TTC549 (cell line): ENCODE measurements at regions not wholly inside any gene's neighbourhood (a gene's known extent, or its start where the extent isn't known, plus 50 kb on each side); places are given as distances from the start of the nearest gene placed in this dataset.

Experiments used
- FAIRE-seq: peaks from 2 replicates; lab custom pipeline; 2012; peaks lifted over from hg19 to GRCh38; lab: Jason Lieb, UNC

DNA sequence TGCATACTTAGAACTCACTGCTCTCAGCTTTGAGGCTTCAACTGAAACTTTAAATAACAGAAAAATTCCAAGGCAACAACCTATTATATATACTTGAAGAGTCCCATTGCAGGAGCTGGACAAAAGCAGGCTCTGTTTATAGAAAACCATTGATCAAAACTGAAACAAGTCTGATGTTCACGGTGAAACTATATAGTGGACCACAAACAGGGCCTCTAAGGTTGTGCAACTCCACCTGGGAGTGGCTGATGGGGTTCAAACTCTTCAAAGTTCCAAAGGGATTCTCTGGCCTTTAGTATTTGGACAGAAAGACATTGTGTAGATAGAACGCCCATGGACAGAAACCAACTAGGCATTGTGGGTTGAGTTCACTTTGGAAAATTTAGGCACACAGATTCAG, 140.3 kb downstream of the ZC3H11B start:
- FAIRE-seq, result no peak

DNA sequence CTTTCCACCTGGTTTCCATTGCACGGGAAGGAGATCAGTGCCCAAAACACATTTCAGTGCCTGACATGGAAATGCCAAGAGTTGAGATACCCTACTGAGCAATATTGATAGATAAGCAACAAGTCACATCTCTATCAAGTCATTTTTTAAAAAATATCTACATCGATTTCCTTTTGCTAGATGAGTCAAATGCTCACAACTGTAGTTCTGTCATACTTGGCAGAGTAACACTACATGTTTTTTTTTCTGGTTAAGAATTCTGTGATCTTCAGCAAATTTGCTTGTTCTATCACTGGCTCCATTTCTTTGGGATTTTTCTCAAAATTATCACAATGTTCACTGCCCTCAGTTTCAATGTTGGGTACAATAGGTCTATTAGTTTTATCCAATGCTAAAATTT, 145.4 kb downstream of the ZC3H11B start:
- no peak for FAIRE-seq

DNA sequence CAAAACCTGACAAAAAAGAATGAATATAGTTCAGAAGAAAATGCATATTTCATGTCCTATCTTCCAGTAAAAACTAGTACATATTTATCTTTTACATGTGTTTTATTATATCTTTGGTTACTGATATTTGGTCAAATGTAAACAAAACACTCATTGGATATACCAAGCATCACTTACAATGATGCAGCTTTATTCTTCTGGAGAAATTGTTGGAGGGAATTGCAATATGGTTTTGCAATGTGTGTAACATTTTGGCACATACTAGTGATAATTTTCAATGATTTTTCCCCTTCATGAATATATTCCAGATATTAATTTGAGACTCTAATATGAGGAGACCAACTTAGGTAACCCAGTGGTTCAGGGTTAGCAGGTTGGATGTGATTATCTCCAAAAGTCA, 146.1 kb downstream of the ZC3H11B start:
- no peak for FAIRE-seq

DNA sequence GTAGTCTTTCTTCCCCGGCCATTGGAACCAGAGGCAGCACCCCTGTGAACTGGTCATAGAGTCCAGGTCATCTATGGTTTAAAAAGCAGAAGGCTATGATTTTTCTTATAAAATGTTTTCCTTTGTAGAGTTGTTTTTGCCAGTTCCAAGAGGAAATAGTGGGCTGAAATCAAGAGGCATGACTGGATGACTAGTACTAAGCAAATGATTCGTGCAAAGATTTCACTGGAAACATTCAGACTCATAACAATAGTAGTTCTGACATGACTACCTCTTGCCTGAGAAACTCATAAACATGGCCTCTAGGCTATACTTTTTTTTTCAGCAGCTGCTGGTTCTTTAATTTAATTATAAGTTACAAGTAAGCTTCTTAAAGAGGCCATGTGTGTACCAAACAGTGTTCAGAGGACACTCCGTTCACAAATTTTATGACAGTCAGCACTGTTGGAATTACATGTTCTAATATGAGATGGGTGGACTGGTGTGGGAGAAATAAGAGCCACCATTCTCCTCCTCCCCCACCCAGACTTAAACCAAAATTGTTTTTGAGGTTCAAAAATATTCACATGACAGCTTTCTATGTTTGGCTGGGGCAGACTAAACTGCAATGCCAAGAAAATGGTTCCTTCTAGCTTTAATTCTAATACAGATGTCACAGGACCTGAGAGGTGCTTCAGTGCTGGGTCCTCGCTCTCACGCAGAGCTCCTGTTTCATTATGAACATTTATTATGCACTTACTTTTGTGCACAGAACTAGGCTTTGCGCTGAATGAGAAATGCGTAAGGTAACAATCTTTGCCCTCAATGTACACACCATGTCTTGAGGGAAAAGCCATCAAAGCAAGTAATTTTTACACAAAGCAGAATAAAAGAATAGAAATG, 147.5 kb downstream of the ZC3H11B start:
- FAIRE-seq, result no peak

DNA sequence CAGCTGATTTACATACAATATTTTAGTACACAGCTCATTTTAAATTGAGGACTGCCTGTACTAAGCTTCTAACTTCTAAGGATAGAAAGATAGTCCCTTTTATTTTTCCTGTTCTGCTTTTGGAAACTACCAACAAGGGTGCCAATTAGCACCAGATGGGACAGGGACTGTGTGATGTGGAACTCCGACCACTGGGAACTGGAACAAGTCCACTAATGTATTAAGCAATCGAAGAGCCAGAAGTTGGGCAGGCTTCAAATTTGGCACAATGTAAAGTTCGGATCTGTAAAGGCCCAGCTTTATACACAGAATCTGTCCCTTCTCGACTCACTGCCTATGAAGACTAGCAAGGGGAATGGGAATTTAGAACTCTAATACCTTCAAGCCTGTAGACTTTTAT, 149.3 kb downstream of the ZC3H11B start:
- no peak for FAIRE-seq

DNA sequence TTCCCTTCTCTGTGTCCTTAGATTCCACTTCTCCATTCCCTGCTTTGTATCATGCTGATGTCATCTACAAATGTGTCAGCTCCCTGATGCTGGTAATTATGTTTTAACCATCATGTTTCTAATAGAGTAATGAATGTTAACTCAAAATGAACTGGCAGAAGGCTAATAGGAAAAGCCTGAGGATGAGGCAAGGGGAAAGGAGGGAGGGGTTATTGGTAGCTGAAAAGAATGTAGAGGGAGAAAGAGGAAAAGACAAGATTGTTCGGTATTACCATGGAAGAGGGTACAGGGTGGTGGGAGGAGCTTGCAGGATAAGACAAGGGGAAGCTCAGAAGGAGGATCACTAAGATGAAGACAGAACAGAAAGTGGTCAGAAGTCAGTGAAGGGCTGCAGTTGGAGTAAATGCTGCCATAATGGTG, 150.9 kb downstream of the ZC3H11B start:
- FAIRE-seq, result no peak

DNA sequence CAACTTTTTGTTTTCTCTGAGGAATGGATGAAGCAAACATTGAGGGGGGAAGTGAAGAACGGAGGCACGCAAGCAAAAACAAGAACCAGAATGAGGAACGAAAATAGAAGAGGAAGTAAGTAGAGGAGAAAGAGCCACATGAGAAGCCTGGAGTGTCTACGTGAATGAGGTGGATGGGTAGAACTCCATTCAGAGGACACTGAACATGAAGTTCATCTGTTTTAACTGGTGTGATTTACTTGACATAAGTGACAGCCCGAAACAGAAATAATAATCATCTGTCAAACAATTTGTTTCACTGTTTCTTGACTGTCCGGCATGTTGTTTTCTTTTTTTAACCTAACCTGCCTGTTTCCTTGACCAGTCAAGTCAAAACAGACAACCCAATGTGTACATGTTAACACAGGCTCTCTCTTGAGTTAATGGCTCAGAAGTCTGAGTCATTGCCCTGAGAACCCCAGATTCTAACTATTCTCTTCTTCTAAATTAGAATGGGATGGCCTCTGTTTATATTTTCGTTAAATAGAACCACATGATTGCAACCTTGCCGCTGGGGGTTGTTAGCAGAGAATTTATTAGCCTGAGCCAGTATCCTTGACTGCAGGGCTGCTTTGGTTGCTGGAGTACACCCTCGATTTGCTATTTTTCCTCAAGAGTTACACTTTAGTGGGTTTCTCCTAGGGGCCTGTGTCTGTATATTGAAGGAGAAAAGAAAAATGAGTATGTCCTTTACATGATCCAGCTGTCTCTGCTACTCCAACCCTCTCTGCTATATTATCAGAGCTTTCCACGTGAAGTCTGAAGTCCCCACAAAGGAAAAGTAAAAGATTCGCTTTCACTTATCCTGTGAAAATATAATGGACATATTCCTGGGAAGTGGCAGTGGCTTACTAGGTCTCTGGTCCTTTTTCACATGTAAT, 151.7 kb downstream of the ZC3H11B start:
- no peak for FAIRE-seq

DNA sequence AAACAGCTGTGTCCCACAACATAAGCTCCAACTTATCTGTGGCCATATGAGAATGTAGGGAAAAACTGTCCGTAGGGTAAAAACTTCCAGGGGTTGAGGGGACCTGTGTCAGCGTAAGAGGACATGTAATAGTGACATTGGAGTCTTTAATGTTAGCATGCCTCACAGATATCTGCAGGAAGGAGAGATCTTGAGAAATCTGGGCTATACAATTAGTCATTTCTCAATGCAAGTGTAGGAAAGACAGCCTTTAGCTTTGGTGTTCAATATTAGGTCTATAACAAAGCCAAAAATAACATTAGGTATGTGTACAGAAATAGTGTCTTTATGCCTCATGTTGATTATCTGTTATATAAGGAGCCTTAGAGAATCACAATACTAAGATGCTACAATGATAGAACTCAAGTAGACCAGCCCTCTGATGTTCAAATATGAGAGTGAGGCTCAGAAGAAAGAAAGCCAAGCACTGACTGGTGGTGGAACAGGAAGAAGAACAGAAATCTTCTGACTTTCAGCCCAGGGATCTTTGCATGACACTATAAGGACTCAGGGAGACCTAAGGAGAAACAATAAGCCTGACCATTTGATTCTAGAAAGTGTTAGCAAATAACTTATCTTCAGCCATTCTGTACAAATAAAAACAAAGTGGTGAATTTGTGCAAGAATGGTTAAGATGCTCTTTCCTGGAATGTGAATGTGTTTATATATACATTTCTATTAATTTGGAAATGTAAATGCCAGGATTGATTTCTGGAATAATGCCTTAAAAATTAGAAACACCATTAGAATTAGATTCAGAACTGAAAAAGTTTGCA, 152.6 kb downstream of the ZC3H11B start:
- FAIRE-seq, result no peak

DNA sequence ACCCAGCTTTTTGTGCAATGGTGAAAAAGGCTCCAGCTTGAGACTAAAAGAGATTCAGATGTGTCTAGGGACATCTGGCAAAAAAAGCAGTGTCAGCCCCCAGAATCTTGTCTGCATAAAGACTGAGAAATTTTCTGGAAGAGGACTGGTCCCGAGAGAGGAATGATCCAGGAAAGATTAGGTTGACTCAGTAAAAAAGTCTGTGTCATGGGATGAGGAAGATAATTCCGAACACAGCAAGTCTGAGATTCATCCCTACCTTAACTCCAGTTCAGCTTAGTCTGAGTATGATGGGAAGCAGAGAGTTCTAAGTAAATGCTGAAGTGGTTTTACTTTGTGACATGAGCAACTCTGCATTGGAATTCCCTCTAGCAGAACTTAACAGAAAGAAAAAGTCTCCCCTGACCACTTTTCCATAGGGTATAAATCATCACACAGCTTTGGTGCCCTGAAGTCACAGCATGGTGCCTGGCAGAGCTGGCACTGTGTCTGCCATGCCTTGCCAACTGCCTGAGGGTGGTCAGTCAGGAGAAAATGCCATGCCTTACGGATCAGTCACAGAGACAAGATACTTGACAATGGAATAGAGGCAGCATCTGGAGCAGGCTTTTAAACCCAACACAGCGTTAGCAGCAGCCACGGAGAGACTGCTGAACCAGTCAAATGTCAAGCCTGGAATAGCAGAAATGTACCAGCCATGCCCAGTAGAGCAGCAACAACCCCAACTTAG, 153.4 kb downstream of the ZC3H11B start:
- no peak for FAIRE-seq

DNA sequence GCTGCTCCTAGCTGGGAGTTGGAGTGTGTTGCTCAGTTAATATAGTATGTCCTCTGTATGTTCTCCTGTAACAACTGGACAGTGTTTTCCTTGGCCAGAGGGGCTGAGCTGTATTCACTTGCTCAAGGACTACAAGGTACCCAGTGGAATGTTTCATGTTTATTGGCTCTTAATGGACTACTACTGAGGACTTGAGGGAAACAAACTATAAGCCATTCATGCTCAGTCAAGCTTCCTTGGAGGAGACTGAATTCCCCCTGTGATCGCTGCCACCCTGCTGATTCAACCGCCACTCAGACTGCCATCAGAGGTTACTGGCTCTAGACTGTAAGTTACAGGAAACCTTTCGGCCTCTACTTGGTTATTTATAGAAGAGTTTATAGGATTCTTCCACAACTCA, 166.6 kb downstream of the ZC3H11B start:
- no peak for FAIRE-seq

DNA sequence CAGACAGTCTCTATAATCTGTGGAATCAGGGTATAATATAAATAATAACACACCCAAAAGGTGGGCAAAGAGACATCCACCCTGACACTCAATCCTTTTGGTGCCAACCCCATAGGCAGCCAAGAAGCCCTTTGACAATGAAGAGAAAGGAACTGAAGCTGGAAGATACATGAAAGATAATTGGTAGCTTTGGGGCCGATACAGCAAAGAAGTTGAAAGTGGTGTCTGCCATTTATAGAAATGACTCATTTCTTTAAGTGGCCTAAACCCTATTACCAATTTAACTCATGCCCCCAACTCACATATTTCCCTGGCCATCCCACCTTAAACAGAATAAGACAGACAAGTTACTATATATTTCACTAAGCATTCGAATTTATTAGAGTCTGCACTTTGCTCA, 167.0 kb downstream of the ZC3H11B start:
- no peak for FAIRE-seq

DNA sequence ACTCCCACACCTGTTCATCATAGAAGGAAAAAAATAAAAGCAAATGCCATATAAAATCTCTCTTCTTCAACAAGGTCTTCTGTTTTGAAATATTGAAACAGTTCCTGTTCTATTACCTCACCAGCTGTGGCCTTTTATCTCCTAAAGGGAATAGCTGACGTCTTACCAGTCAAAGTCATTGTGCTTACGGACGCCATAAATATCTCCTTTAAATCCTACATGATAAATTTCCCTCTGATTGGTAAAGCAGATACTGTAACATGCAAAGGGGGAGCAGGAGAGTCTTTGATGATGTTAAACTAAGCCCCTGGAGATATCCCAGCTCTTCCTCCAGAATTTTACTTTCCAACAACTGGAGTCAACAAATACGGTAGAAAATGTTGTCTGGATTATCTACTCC, 168.4 kb downstream of the ZC3H11B start:
- FAIRE-seq, result no peak

DNA sequence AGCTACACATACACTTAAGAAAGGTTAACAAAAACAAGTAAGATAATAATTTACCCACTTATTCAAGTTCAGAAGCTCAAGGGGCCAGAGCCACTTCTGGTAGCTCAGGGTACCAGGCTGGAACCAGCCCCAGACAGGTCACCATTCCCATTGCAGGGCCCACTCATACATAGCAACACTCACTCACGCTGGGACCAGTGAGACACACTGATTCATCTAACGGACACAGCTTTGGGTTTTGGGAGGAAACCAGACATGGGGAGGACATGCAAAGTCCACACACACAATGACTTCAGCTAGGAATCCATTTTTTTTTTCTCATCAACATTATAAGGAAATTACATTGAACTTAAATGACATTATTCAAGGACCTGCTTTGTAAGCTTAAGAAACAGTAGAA, 169.1 kb downstream of the ZC3H11B start:
- FAIRE-seq, result no peak

DNA sequence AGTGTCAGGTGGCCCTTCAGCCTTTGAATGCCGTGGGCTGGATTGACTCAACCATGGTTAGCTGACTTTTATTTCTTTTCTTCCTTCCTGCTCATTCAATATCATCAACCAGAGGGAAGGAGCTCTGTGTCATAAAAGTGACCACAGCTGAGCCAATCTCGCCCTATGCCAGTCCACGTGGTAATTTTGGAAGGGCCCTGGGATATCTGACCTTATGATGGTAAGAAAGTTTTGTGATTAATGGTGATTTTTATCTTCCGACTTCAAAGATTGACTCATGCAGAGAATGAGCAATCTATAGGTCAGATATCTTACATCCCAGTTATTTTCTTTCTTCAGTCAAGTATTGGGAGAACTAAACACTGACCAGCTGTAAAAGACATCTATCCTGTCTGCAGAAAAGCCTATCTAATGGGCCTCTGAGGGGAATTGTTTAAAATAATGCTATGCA, 170.3 kb downstream of the ZC3H11B start:
- no peak for FAIRE-seq

DNA sequence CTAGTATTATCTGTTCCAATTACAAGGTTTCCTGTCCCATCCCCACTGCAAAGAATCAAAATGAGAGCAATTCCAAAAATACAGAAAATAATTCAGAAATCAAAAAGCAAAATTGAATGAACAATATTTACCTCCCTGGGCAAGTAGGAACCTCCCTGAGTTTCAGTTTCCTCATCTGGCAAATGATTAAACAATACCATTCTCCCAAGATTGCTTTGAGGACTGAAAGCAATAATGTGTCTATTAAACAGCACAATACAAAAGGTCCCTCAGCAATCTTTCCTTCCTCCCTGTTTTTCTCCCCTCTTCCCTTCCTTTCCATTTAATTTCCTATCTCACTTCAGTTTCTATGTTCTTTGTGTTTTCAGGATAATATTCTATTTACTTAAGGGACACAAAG, 171.0 kb downstream of the ZC3H11B start:
- FAIRE-seq, result no peak

DNA sequence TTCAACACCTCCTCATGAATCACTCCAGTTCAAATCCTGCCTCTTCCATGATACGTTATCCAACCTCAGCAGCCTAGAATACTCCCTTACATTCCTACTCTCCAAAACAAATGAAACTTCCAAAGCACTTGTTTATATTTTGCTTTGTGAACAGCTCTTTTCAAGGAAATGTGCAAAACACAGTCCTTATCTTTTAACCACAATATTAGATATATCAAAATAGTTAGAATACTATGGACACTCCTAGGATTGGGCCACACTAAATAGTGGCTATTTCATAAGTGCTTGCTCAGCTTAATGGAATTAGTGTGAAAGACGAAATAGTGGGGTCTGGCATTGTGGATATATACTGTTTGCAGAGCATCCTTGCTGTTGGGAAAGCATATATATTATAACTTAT, 173.5 kb downstream of the ZC3H11B start:
- no peak for FAIRE-seq

DNA sequence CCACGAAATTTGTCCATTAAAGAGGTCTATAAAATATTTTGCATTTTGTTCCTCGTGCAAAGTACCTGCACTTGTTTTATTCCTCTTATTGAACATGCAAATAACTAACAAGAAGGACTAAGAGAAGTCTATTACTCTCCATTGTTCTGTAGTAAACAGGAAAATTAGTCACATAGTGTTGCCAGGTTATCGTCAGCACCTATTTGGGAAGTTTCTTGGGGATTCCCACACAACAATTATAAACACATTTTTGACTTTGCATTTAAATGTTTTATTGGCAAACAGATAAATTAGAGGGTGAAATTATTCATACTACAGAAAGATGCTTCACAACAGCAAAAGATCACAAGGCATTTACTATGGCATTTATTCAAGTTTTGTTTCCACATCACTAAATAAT, 174.5 kb downstream of the ZC3H11B start:
- no peak for FAIRE-seq

DNA sequence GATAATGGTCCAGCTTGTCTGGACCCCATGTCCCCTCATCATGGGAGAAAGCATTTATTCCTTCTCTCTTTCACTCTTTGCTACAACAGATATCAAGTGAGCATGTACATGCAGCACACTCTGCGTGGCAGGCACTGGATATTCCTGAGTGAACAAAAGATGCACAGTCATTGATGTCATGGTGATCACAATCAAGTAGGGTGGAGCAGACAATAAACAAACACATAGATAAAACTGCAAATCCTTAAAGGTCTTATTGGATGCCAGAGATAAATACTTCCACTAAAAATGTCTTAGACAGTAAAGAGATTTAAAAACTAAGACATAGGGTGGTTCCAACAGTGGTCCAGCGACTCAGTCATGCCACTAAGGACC, 178.0 kb downstream of the ZC3H11B start:
- FAIRE-seq, result no peak

DNA sequence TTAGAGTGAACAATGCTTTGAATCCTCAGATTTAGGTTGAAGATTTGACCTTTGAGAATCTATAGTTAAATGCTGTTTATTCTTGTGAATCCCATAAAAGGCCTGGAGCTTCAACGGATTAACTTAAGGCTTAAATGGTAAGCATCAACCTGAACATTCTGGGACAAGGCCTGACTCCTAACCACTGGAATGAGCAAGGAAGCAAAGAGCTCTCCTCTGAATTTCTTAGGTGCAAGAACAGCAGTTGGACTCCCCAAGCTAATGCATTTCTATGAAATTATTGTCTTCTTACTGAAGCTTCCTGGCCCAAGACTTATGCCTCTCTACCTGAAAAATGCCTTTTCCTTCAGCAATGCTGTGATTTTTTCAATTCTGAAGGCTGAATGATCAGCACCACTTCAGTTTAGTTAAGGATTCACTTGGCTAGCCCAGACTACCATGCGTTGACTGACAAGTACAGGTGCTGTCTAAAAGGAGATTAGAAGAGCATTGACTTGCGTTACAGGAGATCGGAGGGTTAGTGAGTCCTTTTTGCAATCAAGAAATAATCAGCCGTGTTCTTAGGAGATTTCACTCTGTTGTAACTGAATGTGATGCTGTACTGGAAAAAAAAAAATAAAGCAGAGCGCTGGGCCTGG, 178.5 kb downstream of the ZC3H11B start:
- FAIRE-seq, result no peak

DNA sequence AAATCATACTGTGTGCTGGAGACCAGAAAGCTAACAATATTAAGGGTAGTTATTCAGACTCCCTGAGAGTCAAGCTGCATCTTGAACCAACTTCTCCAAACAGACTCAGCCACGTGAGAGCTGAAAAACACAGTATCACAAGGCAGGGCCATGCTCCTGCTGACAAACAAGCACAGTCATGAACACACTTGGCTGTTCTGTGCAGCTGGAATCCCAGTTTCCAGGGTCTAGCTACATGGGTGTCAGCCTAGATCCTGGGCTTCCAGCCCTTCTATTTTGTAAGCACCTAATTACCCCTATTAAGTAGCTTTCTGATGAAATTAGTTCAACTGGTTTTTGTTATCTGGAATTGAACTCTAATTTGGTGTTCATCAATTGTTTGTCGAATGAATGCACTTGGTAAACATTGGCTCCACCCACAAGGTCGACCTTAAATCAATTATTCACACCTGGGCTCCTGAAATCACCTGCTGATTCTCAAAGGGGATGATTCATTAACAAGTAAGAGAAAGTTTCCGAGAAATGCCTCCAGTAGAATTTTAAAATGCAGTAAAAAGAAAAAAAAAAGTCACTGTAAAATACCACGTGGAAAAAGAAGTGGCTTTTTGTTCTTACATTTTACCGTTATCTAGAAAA, 179.3 kb downstream of the ZC3H11B start:
- no peak for FAIRE-seq

DNA sequence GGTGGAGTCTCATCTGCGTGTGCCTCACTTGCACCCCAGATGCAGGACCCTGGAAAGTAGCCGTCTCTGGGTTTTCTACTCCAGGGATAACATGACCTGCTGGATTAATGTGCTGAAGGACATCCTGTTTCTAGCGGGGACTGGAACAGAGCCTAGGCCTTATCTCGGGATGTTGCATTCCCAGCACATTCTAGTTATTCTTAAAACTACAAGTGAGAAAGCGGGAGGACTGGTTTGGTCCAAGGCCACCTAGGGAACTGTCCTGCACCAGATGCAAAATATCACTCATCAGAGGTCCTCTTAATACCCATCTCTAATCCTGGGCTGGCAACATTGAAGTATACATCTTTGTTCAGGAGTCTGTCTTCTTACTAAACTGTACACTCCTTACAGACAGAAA, 179.9 kb downstream of the ZC3H11B start:
- FAIRE-seq, result no peak
